HPDE6-E6E7 (cell line): ENCODE measurements at regions not wholly inside any gene's neighbourhood (a gene's known extent, or its start where the extent isn't known, plus 50 kb on each side); places are given as distances from the start of the nearest gene placed in this dataset.

Experiments used
- DNase-seq: peaks from one replicate; pipeline ENCODE4 v3.0.0; 2011; ENCODE audit warnings: missing footprints; ENCODE audit errors: extremely low spot score

- no peak for DNase-seq
Measured at GRCh38 chr2:128578406-128579390, 260.0 kb upstream of the HS6ST1 start.

GRCh38 chr2:128579825-128580224 lies 261.2 kb upstream of the HS6ST1 start:
- DNase-seq: no peak

DNA sequence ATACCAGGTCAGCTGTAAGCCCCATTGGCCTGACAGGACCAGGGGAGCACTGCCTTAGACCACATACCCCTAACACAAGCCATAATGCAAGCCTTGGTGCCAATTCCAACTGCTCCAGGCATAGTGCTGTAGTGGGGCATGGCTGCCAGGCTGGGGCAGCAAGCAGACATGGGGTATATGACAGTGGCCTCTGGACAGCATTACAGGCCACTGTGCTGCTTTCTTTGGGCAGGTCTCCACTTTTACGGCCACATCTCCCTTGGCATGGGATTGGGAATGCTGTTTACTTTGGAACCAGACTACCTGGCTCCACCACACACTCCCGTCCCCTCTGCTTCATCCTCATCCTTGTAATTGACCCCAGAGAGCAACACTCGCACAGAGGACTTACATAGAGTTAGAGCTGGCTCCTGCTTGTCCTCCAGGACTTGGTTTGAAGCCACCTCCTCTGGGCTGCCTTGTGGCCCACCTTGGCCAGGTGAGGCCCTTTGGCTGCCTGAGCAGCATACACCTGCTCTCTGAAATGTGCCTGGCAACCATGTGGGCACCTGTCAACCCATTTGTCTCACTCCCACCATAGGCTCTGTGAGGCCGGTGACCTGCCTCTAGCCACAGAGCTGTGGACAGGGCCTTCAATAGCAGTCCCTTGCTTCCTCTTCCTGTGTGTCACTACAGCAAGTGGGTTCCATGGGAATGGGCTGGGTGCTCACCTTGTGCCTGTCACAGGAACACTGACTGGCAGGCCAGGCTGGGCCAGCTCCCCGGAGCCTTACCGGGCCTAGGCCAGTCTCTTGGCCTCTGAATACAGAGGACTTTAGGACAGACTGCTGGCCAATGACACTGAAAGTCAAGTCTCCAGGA lies 262.6 kb upstream of the HS6ST1 start:
- DNase-seq: no peak

GRCh38 chr2:128581849-128582244 lies 263.2 kb upstream of the HS6ST1 start:
- DNase-seq: no peak

- no peak for DNase-seq
Measured at GRCh38 chr2:128584296-128584890, 265.7 kb upstream of the HS6ST1 start.

GRCh38 chr2:128585706-128586105 lies 267.0 kb upstream of the HS6ST1 start:
- DNase-seq: no peak

DNA sequence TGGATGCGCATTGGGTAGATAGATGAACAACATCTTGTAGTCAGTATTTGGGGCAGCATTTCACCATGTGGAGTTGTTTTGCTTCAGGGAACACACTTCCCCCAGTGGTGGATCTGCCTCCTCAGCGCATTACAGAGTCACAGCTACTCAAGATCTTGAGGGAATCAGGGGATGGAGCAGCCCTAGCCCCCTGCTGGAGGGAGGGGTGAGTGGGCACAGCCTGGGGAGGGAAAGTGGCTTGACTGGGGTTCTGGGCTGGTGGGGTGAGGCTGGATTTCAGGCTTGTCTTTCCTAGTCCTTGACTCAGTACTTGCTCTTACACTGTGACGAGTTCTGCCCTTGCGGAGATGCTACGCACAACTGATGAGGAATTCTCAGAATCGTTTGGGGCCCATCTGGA lies 271.0 kb upstream of the HS6ST1 start:
- no peak for DNase-seq

- DNase-seq: no peak
Measured at GRCh38 chr2:128590309-128591021, 271.8 kb upstream of the HS6ST1 start.

- no peak for DNase-seq
Measured at GRCh38 chr2:128591022-128591860, 272.6 kb upstream of the HS6ST1 start.

GRCh38 chr2:128591861-128592822 lies 273.5 kb upstream of the HS6ST1 start:
- no peak for DNase-seq

- DNase-seq: no peak
Measured at GRCh38 chr2:128593518-128593878, 274.8 kb upstream of the HS6ST1 start.

GRCh38 chr2:128593879-128594650 lies 275.4 kb upstream of the HS6ST1 start:
- no peak for DNase-seq

- DNase-seq: no peak
Measured at GRCh38 chr2:128594651-128594910, 275.9 kb upstream of the HS6ST1 start.

DNA sequence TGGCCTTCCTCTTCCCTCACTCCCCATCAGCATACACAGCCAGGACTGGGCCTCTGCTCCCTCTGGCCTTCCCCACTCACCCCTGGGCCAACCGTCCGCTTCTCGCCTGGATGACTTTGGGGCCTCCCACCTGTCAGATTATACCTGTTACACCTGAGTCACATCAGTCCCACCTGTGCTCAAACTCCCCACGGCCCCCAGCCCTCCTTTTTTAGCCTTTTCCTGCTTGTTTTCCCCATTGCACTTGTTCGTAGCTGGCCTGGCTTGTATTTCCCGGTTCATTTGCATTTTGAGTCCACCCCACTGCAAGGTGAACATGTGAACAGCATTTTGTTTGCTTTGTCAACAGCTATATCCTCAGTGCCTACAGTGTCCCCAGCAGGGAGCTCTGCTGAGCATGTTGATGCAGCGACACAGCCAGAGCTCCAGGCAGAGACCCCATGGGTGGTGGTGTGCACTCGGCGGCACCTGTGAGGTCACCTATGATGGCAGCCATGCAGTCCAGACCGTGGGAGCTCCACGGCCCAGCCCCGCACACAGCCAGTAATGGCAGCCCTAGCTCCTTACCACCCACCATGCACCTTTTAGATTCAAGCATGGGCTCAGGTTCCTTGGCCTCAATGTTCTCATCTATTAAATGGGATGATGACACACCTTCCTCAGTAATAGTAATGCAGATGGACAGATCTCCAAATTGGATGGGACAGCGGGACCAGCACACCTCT lies 276.4 kb upstream of the HS6ST1 start:
- no peak for DNase-seq

- DNase-seq: no peak
Measured at GRCh38 chr2:128595763-128596395, 277.2 kb upstream of the HS6ST1 start.

DNA sequence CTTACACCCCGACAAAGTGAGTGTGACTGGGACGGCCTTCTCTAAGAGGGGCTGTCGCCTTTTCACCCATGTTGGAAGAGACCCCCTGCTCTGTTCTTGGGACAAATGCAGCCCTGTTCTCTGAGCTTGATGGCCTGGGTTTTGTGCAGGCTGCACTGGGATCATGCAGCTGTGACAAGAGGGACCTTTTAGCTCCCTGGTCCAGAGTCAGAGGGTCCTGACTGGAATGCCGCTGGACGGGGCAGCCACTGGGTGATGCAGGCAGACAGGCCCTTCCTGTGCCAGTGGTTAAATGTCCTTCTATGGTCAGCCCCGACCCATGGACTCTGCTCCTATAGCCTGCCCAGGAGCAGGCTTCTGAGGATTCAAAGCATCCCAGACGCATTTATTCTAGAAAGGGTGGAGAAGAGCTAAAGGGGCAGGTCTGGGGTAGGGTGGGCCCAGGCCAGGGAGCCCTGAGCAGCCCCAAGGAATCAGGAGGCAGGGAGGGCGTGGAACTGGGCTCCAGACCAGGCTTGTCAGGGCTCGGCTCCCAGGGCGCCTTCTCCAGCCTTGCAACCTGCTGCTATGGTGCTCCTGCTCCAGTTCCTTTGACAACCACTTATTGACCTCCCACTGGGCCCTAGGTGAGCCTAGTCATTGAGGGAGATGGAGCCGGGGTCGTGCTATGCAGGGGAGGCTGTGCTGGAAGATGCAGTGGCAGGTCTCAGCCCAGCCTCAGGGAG lies 277.9 kb upstream of the HS6ST1 start:
- no peak for DNase-seq

DNA sequence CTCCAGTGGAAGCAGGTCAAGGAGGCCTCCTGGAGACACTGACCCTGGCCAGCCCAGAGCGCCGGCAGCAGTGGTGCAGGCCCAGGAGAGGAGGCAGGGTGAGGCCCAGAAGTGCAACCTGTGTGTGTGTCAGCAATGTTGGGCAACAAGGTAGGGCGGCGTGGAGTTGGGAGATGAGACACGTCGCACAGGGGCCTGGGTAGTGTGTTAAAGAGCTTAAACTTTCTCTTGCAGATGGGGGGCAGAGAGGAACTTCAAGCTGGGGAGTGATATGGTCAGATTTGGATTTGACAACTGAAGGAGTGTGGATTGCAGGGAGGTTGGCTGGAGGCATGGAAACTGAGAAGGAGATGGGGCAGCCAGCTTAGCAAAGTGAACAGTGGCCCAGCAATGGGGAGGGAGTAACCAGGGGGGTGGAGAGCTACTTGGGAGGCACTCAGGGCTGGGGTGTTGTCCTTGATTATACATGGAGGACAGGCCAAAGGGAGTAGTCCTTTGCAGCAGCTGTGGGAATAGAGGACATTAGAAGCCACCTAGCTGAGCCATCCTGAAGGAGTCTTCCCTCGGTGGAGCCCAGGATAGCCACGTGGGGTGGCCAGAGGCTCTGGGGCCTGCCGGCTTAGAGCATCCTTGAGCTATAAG lies 278.6 kb upstream of the HS6ST1 start:
- no peak for DNase-seq
